H1 (cell line): ENCODE measurements at regions not wholly inside any gene's neighbourhood (a gene's known extent, or its start where the extent isn't known, plus 50 kb on each side); places are given as distances from the start of the nearest gene placed in this dataset.

Experiments
- CTCF ChIA-PET: fragments of 300-600 bp; sonication (Branson Sonifier 250); formaldehyde crosslinking; loops from one replicate; lab custom pipeline; 2021; ENCODE audit not compliant: partially characterized antibody; lab: Charles Lee
- POLR2A ChIA-PET: fragments of 300-600 bp; sonication (Branson Sonifier 250); formaldehyde crosslinking; loops from one replicate; lab custom pipeline; 2021; ENCODE audit warnings: inconsistent platforms; ENCODE audit not compliant: partially characterized antibody; lab: Charles Lee
- DNase-seq, 2 experiments: peaks; one replicate each; pipeline versions ENCODE4 v3.0.0 to v3.0.0-alpha.2; 2010 to 2022; ENCODE audit warnings: low spot score in 2 of 2, low read depth in 1 of 2, mixed read lengths in 1 of 2
- FAIRE-seq: peaks from 2 replicates; lab custom pipeline; 2011; peaks lifted over from hg19 to GRCh38; lab: Jason Lieb, UNC
- H2AFZ ChIP-seq: 2 replicates; pipeline ENCODE4 v1.8.1; 2012; ENCODE audit warnings: low read length, inconsistent platforms
- H2AK5ac ChIP-seq: 2 replicates; pipeline ENCODE4 v1.6.1; 2013; ENCODE audit warnings: low read depth, low read length
- H2BK120ac ChIP-seq: replicated peaks from 2 replicates; pipeline ENCODE3; 2013; ENCODE audit warnings: low read depth, low read length, inconsistent platforms
- H2BK12ac ChIP-seq: 2 replicates; pipeline ENCODE4 v1.6.1; 2013; ENCODE audit warnings: low read depth, low read length
- H2BK15ac ChIP-seq: 2 replicates; pipeline ENCODE4 v1.6.1; 2013; ENCODE audit warnings: low read length
- H2BK20ac ChIP-seq: 2 replicates; pipeline ENCODE4 v1.6.1; 2013; ENCODE audit warnings: low read length
- H2BK5ac ChIP-seq: 2 replicates; pipeline ENCODE4 v1.6.1; 2013; ENCODE audit warnings: low read depth, low read length
- H3K14ac ChIP-seq: 2 replicates; pipeline ENCODE4 v1.6.1; 2013; ENCODE audit warnings: inconsistent platforms; ENCODE audit not compliant: insufficient read length
- H3K18ac ChIP-seq: 2 replicates; pipeline ENCODE4 v1.6.1; 2013; ENCODE audit warnings: low read length; ENCODE audit errors: extremely low read depth
- H3K23ac ChIP-seq: 2 replicates; pipeline ENCODE4 v1.6.1; 2013; ENCODE audit warnings: inconsistent platforms; ENCODE audit not compliant: insufficient read length
- H3K23me2 ChIP-seq: 2 replicates; pipeline ENCODE4 v1.6.1; 2013; ENCODE audit warnings: low read depth, low read length
- H3K27ac ChIP-seq: 2 replicates; pipeline ENCODE4 v1.6.1; 2011; ENCODE audit warnings: low read depth, low read length, inconsistent platforms
- H3K27me3 ChIP-seq, 4 experiments: replicated peaks in 1 of 4; 1 replicate in 1 of 4; 2 replicates in 3 of 4; pipeline versions ENCODE4 v1.6.1 to v1.8.1; 2011 to 2013; ENCODE audit warnings: low read length in 3 of 4, mild to moderate bottlenecking in 3 of 4, inconsistent platforms in 2 of 4, mixed read lengths in 2 of 4, moderate library complexity in 1 of 4; ENCODE audit not compliant: control insufficient read depth in 3 of 4, insufficient read depth in 3 of 4; ENCODE audit errors: extremely low read depth in 1 of 4
- H3K36me3 ChIP-seq, 4 experiments: 2 replicates each; pipeline versions ENCODE4 v1.6.1 to v1.8.1; 2011 to 2013; ENCODE audit warnings: mild to moderate bottlenecking in 4 of 4, low read length in 3 of 4, moderate library complexity in 2 of 4, control low read depth in 1 of 4, inconsistent platforms in 1 of 4; ENCODE audit not compliant: insufficient read depth in 4 of 4, control insufficient read depth in 2 of 4
- H3K4ac ChIP-seq: replicated peaks from 2 replicates; pipeline ENCODE3; 2013; ENCODE audit warnings: low read length, low read depth, mixed read lengths, inconsistent platforms; ENCODE audit not compliant: insufficient read length
- H3K4me1 ChIP-seq, 4 experiments: replicated peaks in 1 of 4; 1 replicate in 1 of 4; 2 replicates in 3 of 4; pipeline versions ENCODE4 v1.6.1 to v1.8.1; 2011 to 2013; ENCODE audit warnings: low read length in 3 of 4, inconsistent platforms in 2 of 4, mixed read lengths in 1 of 4; ENCODE audit not compliant: insufficient read depth in 4 of 4, control insufficient read depth in 3 of 4
- H3K4me2 ChIP-seq, 2 experiments: 2 replicates each; pipeline versions ENCODE4 v1.6.1 to v1.8.1; 2011 to 2013; ENCODE audit warnings: low read depth in 2 of 2, low read length in 2 of 2, control low read depth in 1 of 2, inconsistent platforms in 1 of 2, mild to moderate bottlenecking in 1 of 2; ENCODE audit not compliant: insufficient read depth in 1 of 2
- H3K4me3 ChIP-seq, 4 experiments: fragments of 200-600, 300-600 bp in 1 of 4; sonication (generic), shearing (Covaris generic), sonication (Bioruptor Twin) in 1 of 4; 2 replicates each; pipeline versions ENCODE4 v1.5.1 to v1.8.1; 2011 to 2016; ENCODE audit warnings: low read length in 4 of 4, low read depth in 3 of 4, control low read depth in 2 of 4, inconsistent platforms in 2 of 4, mild to moderate bottlenecking in 2 of 4, mixed read lengths in 1 of 4, moderate library complexity in 1 of 4; ENCODE audit not compliant: insufficient read depth in 2 of 4; ENCODE audit errors: extremely low read depth in 1 of 4
- H3K56ac ChIP-seq: replicated peaks from 2 replicates; pipeline ENCODE3; 2013; ENCODE audit warnings: low read depth, mild to moderate bottlenecking, mixed read lengths, low read length, inconsistent platforms; ENCODE audit not compliant: insufficient read length
- H3K79me1 ChIP-seq: 2 replicates; pipeline ENCODE4 v1.6.1; 2013; ENCODE audit warnings: low read depth, low read length, control low read depth
- H3K79me2 ChIP-seq, 2 experiments: 2 replicates each; pipeline versions ENCODE4 v1.6.1 to v1.8.1; 2012 to 2013; ENCODE audit warnings: low read length in 2 of 2, mild to moderate bottlenecking in 2 of 2, inconsistent platforms in 1 of 2; ENCODE audit not compliant: insufficient read depth in 2 of 2, control insufficient read depth in 1 of 2
- H3K9ac ChIP-seq, 4 experiments: replicated peaks in 1 of 4; 1 replicate in 1 of 4; 2 replicates in 3 of 4; pipeline versions ENCODE4 v1.6.1 to v1.8.1; 2011 to 2013; ENCODE audit warnings: low read depth in 3 of 4, low read length in 3 of 4, control low read depth in 2 of 4, mild to moderate bottlenecking in 2 of 4, moderate library complexity in 2 of 4, inconsistent platforms in 1 of 4; ENCODE audit errors: extremely low read depth in 1 of 4
- H3K9me3 ChIP-seq, 2 experiments: 2 replicates each; pipeline versions ENCODE4 v1.6.1 to v1.8.1; 2012 to 2013; ENCODE audit warnings: mild to moderate bottlenecking in 2 of 2, moderate library complexity in 2 of 2, control low read depth in 1 of 2, inconsistent platforms in 1 of 2, low read depth in 1 of 2, low read length in 1 of 2, mixed read lengths in 1 of 2; ENCODE audit not compliant: insufficient read depth in 2 of 2
- H4K20me1 ChIP-seq, 2 experiments: replicated peaks in 1 of 2; 2 replicates each; pipeline versions ENCODE3 to v1.8.1; 2011 to 2013; ENCODE audit warnings: inconsistent platforms in 2 of 2, low read length in 2 of 2, mild to moderate bottlenecking in 1 of 2; ENCODE audit not compliant: insufficient read depth in 2 of 2, control insufficient read depth in 1 of 2
- H4K5ac ChIP-seq: 2 replicates; pipeline ENCODE4 v1.6.1; 2013; ENCODE audit warnings: low read length, low read depth, mixed read lengths, inconsistent platforms; ENCODE audit not compliant: insufficient read length
- H4K8ac ChIP-seq: 2 replicates; pipeline ENCODE4 v1.8.0; 2013; ENCODE audit warnings: mild to moderate bottlenecking, moderate library complexity, low read length, inconsistent platforms; ENCODE audit not compliant: insufficient read depth; ENCODE audit errors: extremely low read depth
- H4K91ac ChIP-seq: replicated peaks from 2 replicates; pipeline ENCODE3; 2013; ENCODE audit warnings: low read length, mixed read lengths, inconsistent platforms; ENCODE audit not compliant: insufficient read length
- ATF3 ChIP-seq: IDR thresholded peaks from 2 replicates; pipeline ENCODE4 v1.6.1; 2011; ENCODE audit warnings: low read depth, mild to moderate bottlenecking, low read length; ENCODE audit not compliant: insufficient read depth
- E2F6 ChIP-seq: IDR thresholded peaks from 2 replicates; pipeline ENCODE4 v1.6.1; 2012; ENCODE audit warnings: inconsistent platforms
- GABPA ChIP-seq: IDR thresholded peaks from 2 replicates; pipeline ENCODE4 v1.6.1; 2011; ENCODE audit warnings: mild to moderate bottlenecking, low read length, moderate library complexity, borderline replicate concordance; ENCODE audit not compliant: insufficient read depth
- GTF2F1 ChIP-seq: IDR thresholded peaks from 2 replicates; pipeline ENCODE4 v1.6.1; 2012; ENCODE audit warnings: low read depth, low read length, improper control_type of control experiment, borderline replicate concordance
- KDM1A ChIP-seq: fragments of 200-600, 300-600 bp; sonication (generic); IDR thresholded peaks from 2 replicates; pipeline ENCODE4 v1.7.1; 2016; ENCODE audit warnings: mild to moderate bottlenecking, low read length, borderline replicate concordance
- KDM4A ChIP-seq: IDR thresholded peaks from one replicate; pipeline ENCODE4 v1.7.1; 2012; ENCODE audit warnings: low read depth, mild to moderate bottlenecking, moderate library complexity, low read length, inconsistent platforms; ENCODE audit not compliant: severe bottlenecking
- POLR2A ChIP-seq, 2 experiments: IDR thresholded peaks; 1 replicate in 1 of 2; 2 replicates in 1 of 2; pipeline ENCODE4 v1.6.1; 2011; ENCODE audit warnings: low read depth in 2 of 2, low read length in 2 of 2, mild to moderate bottlenecking in 2 of 2; ENCODE audit errors: control extremely low read depth in 1 of 2
- RAD21 ChIP-seq, 2 experiments: IDR thresholded peaks in 1 of 2; conservative IDR thresholded peaks in 1 of 2; 2 replicates each; pipeline ENCODE4 v1.6.1; 2011; ENCODE audit warnings: low read depth in 2 of 2, low read length in 2 of 2, improper control_type of control experiment in 1 of 2, inconsistent platforms in 1 of 2, mild to moderate bottlenecking in 1 of 2, moderate library complexity in 1 of 2
- RBBP5 ChIP-seq: IDR thresholded peaks from 2 replicates; pipeline ENCODE4 v1.7.1; 2012; ENCODE audit warnings: low read depth, mild to moderate bottlenecking, inconsistent platforms, low read length, moderate library complexity, borderline replicate concordance
- TCF12 ChIP-seq: IDR thresholded peaks from 2 replicates; pipeline ENCODE4 v1.6.1; 2011; ENCODE audit warnings: low read depth, mild to moderate bottlenecking, low read length
- YY1 ChIP-seq: IDR thresholded peaks from 2 replicates; pipeline ENCODE4 v1.6.1; 2011; ENCODE audit warnings: low read depth, mild to moderate bottlenecking, low read length
- WGBS, 2 experiments: shearing (Covaris generic) in 1 of 2; methylation state at CpG; one replicate each; pipeline versions ENCODE4 v1.1.6 to v1.1.7; 2013 to 2015; ENCODE audit warnings: low lambda C conversion rate in 2 of 2, mixed read lengths in 2 of 2, inconsistent platforms in 1 of 2, low coverage in 1 of 2, missing lambda C conversion rate in 1 of 2; ENCODE audit not compliant: insufficient replicate concordance in 2 of 2, insufficient coverage in 1 of 2, insufficient read length in 1 of 2; ENCODE audit errors: extremely low coverage in 1 of 2, missing lambda C conversion rate in 1 of 2; 5-methylcytosine and 5-hydroxymethylcytosine counted together

GRCh38 chr6:126672649-126673048, 332.7 kb downstream of the CENPW start:
- TF ChIP-seq KDM1A (no peak), GABPA (no peak), E2F6 (no peak), KDM4A (no peak), RBBP5 (no peak), GTF2F1 (no peak), YY1 (no peak), RAD21 (IDR thresholded peaks at IDR 0.05 in 1 of 2, conservative IDR thresholded peaks at IDR 0.05 in 1 of 2; ENCODE audit: low read depth in 2 of 2, low read length in 2 of 2) (no peak), POLR2A (IDR thresholded peaks at IDR 0.05; ENCODE audit: control extremely low read depth in 1 of 2, low read depth in 2 of 2, low read length in 2 of 2) (no peak), ATF3 (no peak), TCF12 (no peak)
- CTCF ChIA-PET = interaction anchor here (0.6 to 1.6 kb wide), 3 partner anchors 15 to 1522 kb away, joined by 3 read pairs; no protein-coding TSS in a partner anchor
- Histone ChIP-seq H3K4me2 (no peak overlapping the region), H2AK5ac (no peak overlapping the region), H3K4me1 (no peaks in the 10 kb centered on the region), H3K18ac (no peak overlapping the region), H4K20me1 (no peaks in the 10 kb centered on the region), H2BK5ac (no peak overlapping the region), H3K79me2 (no peaks in the 10 kb centered on the region), H3K27ac (no peak overlapping the region), H3K23me2 (no peaks in the 10 kb centered on the region), H3K23ac (no peak overlapping the region), H4K91ac (no peak overlapping the region), H3K79me1 (no peaks in the 10 kb centered on the region), H3K56ac (no peak overlapping the region), H3K4me3 (no peak overlapping the region), H4K5ac (no peak overlapping the region), H2AFZ (no peak overlapping the region), H3K14ac (no peak overlapping the region), H3K27me3 (no peaks in the 10 kb centered on the region), H3K4ac (no peak overlapping the region), H3K9me3 (peaks cover 2 to 6% of the 10 kb centered on the region in 2 experiments; a peak in 2 of 4 replicates), H3K9ac (no peak overlapping the region), H4K8ac (no peak overlapping the region), H3K36me3 (no peaks in the 10 kb centered on the region), H2BK15ac (no peak overlapping the region), H2BK120ac (no peak overlapping the region), H2BK20ac (no peak overlapping the region), H2BK12ac (no peak overlapping the region)
- WGBS, 2 experiments = 90% methylated on average over 1 of the region's 1 CpG; no CpG with 5 or more reads in 1 of the 2 experiments
- DNase-seq (no peak), FAIRE-seq (no peak)
- POLR2A ChIA-PET = interaction anchor here (0.9 kb wide), 1 partner anchor 9 kb away, joined by 3 read pairs; no protein-coding TSS in a partner anchor
